DMS79 (cell line): ENCODE measurements at regions not wholly inside any gene's neighbourhood (a gene's known extent, or its start where the extent isn't known, plus 50 kb on each side); places are given as distances from the start of the nearest gene placed in this dataset.

Experiments used
- DNase-seq: peaks from one replicate; lab custom pipeline; 2025; lab: John Stamatoyannopoulos, UW

- no peak for DNase-seq
Observed at GRCh38 chr2:14182227-14182946, 450.1 kb upstream of the LRATD1 start.

DNA sequence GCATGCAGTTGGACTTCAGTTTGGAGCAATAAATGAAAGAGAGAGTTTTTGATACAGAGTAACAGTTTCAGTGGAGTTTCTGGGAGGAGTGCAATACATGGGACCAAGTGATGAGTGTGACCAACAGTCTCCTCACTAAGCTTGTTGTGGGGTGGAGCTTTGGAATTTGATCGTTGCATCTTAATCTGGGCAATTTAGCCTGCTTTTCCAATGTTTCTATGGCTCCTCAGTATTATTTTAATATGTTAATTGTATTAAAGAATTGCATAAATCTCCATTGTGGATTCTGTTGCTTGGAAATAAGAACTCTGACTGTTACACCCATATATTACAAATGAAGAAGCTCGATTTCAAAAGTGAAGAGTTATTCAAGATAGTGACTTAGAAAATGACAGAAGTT is 446.6 kb upstream of the LRATD1 start:
- no peak for DNase-seq

GRCh38 chr2:14188446-14188845 is 444.1 kb upstream of the LRATD1 start:
- DNase-seq: no peak

- DNase-seq: no peak
Observed at GRCh38 chr2:14189929-14190328, 442.6 kb upstream of the LRATD1 start.

- DNase-seq: no peak
Observed at GRCh38 chr2:14194233-14194632, 438.3 kb upstream of the LRATD1 start.

DNA sequence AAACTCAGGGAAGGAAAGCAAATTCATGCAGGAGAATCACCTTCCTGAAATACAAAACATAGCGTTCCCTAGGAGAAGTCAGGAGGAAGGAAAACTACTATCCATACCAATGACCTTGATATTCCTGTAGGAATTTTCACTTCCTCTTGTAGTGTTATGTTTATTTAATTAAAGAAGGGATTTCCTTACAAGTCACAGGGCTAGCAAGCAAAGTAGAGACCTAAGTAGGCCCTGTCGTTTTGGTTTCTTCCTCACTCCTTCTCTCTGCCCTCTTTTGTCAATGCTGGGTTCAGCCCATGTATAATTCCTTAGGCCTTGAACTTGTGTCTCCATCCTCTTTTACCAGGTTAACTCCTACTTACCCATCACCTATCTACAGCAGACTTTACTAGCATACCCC is 435.2 kb upstream of the LRATD1 start:
- DNase-seq: no peak

GRCh38 chr2:14199040-14199439 is 433.5 kb upstream of the LRATD1 start:
- no peak for DNase-seq

GRCh38 chr2:14219306-14219705 is 413.2 kb upstream of the LRATD1 start:
- no peak for DNase-seq

GRCh38 chr2:14220101-14220500 is 412.4 kb upstream of the LRATD1 start:
- DNase-seq: no peak

DNA sequence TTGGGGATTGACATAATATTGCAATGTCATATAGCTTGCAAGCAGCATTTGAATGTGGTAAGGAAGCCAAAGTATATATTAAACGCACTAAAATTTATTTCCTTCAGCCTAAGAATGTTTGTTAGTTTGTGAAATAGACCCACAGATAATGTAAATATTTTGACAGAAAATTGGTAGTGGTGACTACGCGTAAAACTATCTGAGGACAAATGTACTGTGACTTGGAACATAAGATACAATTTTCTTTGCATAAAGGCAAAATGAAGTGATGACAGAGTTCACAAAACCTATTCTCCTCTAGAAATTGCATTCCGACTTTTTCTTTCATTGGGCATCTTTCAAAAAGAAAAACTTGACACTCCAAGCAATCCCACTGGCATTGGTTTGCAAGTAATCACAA is 411.1 kb upstream of the LRATD1 start:
- DNase-seq: no peak

GRCh38 chr2:14223576-14223975 is 408.9 kb upstream of the LRATD1 start:
- DNase-seq: no peak

DNA sequence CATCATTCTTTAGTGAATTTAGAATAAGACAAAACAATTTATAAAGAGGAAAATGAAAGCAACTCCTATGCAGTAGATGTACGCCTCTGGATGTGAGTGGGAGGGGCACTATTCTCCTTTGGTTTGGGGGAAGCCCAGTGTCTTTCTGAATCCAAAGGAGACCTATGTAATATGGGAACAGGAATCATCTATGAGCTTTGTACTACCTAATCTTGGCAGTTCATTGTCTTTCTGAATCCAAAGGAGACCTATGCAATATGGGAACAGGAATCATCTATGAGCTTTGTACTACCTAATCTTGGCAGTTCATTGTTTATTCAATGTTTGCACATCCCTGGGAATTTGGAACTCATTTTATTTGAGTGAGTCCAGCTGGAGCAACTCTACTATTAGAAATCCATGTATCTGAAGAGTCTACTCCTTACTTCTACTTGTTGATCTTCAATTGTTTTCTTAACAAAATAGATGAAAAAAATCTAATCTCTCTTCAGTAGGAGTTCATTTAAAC is 401.1 kb upstream of the LRATD1 start:
- no peak for DNase-seq

DNA sequence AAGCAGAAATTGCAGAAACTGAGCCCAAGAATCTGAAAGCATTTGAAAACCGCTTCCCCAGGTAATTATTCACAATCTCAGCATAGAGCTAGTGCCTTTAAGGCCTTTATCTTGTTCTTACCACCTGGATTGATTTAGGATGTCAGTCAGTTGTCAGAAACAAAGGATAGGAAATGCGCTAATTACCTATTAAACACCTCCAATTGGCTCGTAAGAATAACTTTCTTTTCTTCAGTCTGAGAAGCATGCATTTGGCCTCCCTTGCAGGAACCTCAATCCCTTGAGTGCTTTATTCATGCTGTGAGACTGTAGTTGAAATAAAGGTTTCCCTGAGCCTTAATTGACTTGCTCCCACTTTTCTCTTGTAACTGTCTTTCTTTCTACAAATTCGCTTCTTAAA is 400.3 kb upstream of the LRATD1 start:
- DNase-seq: no peak

GRCh38 chr2:14234911-14235310 is 397.6 kb upstream of the LRATD1 start:
- DNase-seq: no peak

DNA sequence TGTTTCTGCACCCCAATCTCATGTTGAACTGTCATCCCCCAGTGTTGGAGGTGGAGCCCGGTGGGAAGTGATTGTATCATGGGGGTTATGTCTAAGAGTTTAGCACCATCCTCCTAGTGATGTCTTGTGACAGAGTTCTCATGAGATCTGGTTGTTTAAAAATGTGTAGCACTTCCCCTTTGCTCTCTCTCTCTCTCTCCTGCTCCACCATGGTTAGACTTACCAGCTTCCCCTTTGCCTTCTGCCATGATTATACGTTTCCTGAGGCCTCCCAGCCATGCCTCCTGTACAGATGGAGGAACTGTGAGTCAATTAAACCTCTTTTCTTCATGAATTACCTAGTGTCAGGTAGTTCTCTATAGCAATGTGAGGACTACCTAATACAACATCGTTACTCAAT is 396.9 kb upstream of the LRATD1 start:
- no peak for DNase-seq

DNA sequence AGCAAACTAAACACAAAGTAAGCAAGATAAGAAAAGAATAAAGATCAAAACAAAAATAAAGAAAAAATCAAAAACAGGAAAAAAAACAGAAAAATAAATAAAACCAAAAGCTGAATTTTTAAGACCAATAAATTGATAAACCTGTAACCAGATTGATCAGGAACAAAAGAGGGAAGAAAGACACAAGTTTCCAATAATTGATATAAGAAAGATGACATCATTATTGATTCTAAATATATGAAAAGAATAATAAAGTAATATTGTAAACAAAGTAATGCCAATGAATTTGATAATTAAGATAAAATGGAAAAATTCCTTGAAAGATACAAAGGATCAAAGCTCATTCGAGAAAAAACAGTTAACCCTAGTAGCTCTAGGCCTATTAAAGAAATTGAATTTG is 394.6 kb upstream of the LRATD1 start:
- DNase-seq: no peak

DNA sequence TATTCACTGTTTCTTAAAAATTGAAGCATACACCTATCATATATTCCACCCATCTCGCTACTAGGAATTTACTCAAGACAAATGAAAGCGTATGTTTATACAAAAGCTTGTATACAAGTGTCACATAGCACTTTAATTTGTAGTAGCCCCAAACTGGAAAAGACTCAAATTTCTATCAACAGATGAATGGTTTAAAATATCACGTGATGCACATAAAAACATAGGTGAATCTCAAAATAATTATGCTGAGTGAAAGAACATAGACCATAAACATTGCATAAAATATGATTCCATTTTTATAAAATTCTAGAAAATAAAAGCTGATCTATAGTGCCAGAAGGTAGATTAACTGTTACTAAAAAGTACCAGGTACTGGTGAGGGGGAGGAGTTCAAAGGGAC is 392.9 kb upstream of the LRATD1 start:
- no peak for DNase-seq

DNA sequence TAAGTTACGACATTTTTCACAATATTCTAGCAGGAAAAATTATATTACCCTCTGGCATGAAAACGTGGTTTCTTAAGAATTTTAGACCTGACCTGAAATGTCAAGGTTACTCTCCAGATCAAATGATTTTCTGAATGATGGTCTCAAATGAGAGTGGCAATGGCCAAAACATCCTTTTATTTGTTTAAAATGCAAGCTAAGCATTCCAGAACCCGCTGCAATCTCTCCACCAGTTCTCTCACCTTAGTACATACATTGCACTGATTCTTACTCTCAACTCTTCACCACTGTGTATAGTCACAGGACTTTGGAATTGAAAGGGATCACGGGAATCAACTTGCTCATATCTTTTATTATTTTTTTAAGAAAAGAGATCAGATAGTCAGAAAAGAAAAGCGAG is 391.6 kb upstream of the LRATD1 start:
- no peak for DNase-seq

- DNase-seq: no peak
Observed at GRCh38 chr2:14245901-14246300, 386.6 kb upstream of the LRATD1 start.

DNA sequence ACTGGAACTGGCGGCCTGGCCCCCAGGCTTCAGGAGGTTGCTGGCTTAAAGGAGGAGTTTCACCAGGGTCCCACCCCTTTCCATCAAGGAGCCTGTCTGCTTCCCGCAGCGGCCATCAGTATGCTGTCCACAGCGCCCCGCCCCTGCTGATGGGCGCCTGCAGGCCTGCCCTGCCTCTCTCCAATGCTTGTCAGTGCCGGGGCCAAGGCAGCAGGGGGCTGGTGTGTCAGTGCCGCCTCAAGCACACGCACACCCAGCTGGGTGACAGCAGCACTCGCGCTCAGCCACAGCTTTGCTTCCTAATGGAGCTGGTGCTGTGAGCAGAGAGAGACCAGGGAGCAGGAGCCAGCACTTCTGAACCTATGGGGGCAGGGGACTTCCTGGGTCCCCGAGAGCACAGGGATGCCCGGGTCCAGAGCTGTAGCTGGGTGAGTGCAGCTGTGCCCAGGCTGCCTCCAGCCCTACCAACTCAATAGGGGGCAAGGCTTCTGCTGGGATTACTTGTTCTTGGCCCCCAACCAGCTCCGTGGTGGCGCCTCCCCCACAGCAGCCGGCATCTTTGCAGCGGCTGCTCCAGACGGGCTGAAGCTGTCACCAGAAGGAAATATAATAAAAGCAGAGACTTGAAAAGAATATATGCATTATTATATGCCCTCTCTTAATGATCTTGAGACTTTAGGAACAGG is 377.2 kb upstream of the LRATD1 start:
- no peak for DNase-seq

DNA sequence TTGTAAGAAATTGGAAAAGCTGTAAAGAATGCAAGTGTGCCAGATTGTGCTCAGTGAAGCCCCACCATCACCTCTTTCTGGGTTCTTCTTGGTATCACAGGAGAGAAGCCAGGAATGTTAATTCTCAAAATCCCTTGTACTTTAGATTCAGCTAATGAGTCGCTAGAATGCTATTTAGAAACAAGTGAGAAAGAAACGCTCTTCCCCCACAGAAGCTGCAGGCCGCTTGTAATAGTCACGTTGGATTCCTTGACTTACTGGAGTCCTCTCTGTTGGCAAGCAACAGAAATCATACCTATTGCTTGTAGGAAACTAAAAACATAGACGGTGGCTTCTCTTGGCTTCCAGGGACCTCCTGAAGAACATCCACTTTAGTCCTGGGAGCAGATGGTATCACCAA is 375.6 kb upstream of the LRATD1 start:
- DNase-seq: no peak

DNA sequence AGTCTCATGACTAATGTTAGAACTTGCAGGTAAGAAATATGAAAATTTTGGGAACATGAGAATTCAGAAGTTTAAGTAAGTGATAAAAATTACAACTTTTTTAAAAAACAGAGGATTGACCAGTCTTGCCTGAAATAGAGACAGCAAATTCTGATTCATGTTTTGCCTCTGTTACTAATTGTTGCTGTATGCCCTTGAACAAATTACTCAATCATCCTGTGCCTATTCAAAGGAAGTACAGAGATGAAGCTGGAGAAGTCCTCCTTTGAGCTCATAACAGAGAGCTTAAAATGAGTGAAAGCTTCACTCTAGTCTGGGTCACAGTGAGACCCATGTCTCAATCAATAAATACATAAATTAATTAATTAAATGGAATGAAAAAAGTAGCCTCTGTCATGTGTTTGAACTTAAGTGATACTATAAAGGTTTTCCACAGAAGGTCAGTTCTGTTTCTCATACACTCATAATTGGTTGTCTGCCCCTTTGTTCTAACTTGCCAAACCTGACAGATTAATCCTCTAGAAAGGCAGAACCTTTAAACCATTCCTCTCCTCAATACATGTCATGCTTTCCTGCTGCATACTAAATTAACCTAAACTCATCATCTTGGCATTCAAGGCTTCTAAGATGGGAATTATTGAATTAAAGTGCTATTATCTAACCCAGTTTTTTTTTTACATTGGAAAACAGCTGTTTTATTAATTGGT is 374.6 kb upstream of the LRATD1 start:
- no peak for DNase-seq

DNA sequence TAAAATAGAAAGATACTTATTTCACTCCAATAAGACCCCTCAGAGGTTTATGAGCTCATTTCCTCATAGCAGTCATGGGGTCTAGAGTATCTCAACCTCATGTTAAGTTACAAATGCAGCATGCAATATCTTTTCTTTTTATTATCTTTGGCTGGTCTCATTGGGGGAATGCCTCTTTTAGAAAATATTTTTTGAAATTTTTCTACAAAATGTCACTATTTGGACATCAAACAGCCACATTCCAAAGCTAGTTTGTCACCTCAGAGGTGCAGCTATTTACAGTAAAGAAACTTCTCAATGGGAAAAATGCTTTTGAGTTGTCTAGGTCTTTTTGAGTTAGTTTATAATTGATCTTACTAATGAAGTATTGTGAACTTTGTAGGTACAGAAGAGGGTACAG is 370.7 kb upstream of the LRATD1 start:
- no peak for DNase-seq
